ENCODE measurements at regions not wholly inside any gene's neighbourhood (a gene's known extent, or its start where the extent isn't known, plus 50 kb on each side); places are given as distances from the start of the nearest gene placed in this dataset.
"Not testable (repeated sequence)": the region's sequence is repeated elsewhere in the genome, so short reads cannot be mapped to it uniquely, and the experiment has no call there.

DNA sequence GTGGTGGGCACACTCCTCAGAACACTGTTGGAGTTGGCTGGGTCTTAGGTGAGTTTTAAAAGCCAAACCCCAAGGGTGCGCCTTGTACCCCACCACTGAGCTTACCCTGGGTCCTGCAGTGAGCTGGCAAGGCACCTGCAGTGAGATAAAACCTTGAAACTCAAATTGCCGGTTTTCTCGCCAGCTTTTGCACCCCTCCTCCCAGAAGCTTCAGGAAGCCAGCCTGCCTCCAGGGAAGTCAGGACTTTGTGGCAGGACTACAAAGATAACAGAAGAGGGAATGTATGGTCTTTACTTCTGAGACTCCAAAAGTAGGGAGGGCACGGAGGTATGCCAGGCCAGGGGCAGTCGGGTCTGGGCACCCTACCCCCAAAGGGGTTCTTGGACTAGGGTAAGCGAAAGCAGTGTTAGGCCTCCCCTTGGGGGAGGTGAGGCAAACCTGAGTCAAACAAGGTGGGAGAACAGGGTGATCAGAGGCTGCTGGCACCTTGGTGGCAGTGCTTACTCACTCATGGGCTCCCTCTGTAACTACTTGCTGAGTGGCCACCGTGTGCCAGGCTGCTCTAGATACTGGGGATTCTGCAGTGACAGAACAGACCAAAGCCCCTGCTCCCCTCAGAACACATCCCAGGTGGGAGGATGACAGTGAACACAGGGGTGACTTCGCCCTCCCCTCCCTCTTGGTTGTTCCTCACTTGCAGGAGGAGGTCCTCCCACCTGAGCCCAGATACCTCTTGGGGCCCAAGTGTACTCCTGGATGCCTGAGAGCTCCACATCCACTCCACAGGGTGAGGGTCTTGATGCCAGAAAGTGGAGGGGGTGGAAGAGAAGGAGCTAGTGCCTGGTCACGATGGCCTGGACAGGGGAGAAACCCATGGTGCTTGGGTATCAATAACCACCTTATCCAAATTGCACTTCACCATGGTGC, 69.3 kb upstream of the RGPD5 start:
- no peak for ATAC-seq
- DNase-seq (ENCODE audit: low spot score in 2 of 2), result no peak
- Mint-ChIP-seq H3K27ac (no peak overlapping the region), H3K36me3 (no peaks in the 10 kb centered on the region), H3K9me3 (no peaks in the 10 kb centered on the region)

DNA sequence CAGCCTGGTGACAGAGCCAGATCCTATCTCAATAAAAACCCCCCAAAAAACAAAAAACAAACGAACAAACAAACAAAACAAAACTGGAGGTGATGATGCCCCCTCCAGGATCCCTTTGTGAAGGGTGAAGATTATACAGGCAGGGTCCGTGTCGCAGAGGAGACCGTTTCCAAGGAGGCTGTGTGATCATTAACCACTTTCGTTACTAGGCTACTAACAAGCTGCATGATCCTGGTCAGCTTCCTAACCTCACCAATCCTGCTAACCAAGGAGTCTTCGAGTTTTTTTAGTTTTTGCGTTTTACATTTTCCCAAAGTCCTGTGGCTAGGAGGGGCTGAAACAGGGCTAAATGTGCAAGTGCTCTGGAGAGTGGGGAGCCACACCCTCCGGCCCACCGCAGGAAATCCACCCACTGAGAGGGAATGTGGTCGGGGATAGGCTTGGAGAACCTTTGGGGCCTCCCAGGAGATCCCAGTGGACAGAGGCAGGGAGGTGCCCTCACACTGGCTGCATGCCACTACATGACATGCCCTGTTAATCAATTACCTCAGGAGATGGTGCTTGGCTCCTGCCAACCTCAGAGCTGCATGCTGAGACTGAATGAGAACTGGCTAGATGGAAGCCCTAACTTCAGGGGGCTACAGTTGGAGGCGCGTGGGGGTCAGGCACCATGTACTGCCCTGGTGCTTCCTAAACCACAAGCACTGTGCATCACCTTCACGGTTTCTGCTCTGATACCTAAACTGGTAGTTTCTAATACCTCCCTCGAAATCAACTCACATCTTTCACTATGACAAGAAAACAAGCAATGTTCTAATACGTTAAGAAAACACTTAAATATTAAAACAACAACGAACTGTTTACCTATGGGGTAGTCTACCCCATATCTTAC, 67.5 kb upstream of the RGPD5 start:
- H3K36me3 Mint-ChIP-seq, result no peaks in the 10 kb centered on the region
- DNase-seq (ENCODE audit: low spot score in 2 of 2) (no peak), ATAC-seq (no peak)
- no peaks in the 10 kb centered on the region for H3K9me3 Mint-ChIP-seq
- no peak overlapping the region for H3K27ac Mint-ChIP-seq

- no peaks in the 10 kb centered on the region for H3K9me3 Mint-ChIP-seq
Observed at GRCh38 chr2:109727929-109728447, 66.1 kb upstream of the RGPD5 start.

GRCh38 chr2:109733746-109734145, 60.4 kb upstream of the RGPD5 start:
- H3K36me3 Mint-ChIP-seq; DNase-seq (ENCODE audit: low spot score in 2 of 2); H3K9me3 Mint-ChIP-seq; H3K27ac Mint-ChIP-seq; ATAC-seq: not testable (repeated sequence)

More at GRCh38 chr2:109727929-109728447, 66.1 kb upstream of the RGPD5 start:
- no peaks in the 10 kb centered on the region for H3K36me3 Mint-ChIP-seq
- ATAC-seq, result no peak
- no peak overlapping the region for H3K27ac Mint-ChIP-seq
- no peak for DNase-seq (ENCODE audit: low spot score in 2 of 2)

GRCh38 chr2:109736177-109736827, 57.8 kb upstream of the RGPD5 start:
- no peaks in the 10 kb centered on the region for H3K9me3 Mint-ChIP-seq
- no peaks in the 10 kb centered on the region for H3K36me3 Mint-ChIP-seq
- ATAC-seq, result no peak
- no peak for DNase-seq (ENCODE audit: low spot score in 2 of 2)
- no peak overlapping the region for H3K27ac Mint-ChIP-seq

Data from activated naive CD4-positive, alpha-beta T cell treated with anti-CD3 and anti-CD28 coated beads, Interleukin-2, amount 50 U/mL, for 72 hours (primary cell).